SK-N-SH (cell line): ENCODE measurements at regions not wholly inside any gene's neighbourhood (a gene's known extent, or its start where the extent isn't known, plus 50 kb on each side); places are given as distances from the start of the nearest gene placed in this dataset.

Source experiments
- CTCF ChIA-PET: fragments of 300-600, 350-600 bp; formaldehyde crosslinking; extraction: SDS; loops from one replicate; lab custom pipeline; 2021; lab: Yijun Ruan, JAX
- POLR2A ChIA-PET: fragments of 350-600 bp; sonication (Branson Sonifier 250); formaldehyde crosslinking; extraction: SDS; loops from one replicate; lab custom pipeline; 2020; ENCODE audit warnings: antibody characterized with exemption, inconsistent platforms; lab: Yijun Ruan, JAX
- DNase-seq: peaks from one replicate; pipeline ENCODE4 v3.0.0; 2012
- H2AFZ ChIP-seq: fragments of 200-600 bp; sonication (generic); 2 replicates; pipeline ENCODE4 v1.8.1; 2016; ENCODE audit warnings: antibody characterized with exemption, mild to moderate bottlenecking, low read depth
- H3F3A ChIP-seq: fragments of 200-600 bp; sonication (generic); replicated peaks from 2 replicates; pipeline ENCODE3; 2016; ENCODE audit warnings: antibody characterized with exemption, mild to moderate bottlenecking; ENCODE audit not compliant: insufficient read depth
- H3K27ac ChIP-seq, 2 experiments: fragments of 200-500 bp in 1 of 2; fragments of 200-600 bp in 1 of 2; sonication (Bioruptor generic) in 1 of 2; sonication (generic), shearing (Covaris generic) in 1 of 2; 2 replicates each; pipeline versions ENCODE4 v1.5.1 to v1.6.1; 2014 to 2016; ENCODE audit warnings: low read depth in 2 of 2, inconsistent platforms in 1 of 2, low read length in 1 of 2, mild to moderate bottlenecking in 1 of 2, mixed read lengths in 1 of 2
- H3K27me3 ChIP-seq: fragments of 200-600 bp; sonication (generic), shearing (Covaris generic); 2 replicates; pipeline ENCODE4 v1.6.1; 2016; ENCODE audit warnings: mixed run types; ENCODE audit not compliant: insufficient read depth
- H3K36me3 ChIP-seq, 2 experiments: fragments of 200-500 bp in 1 of 2; fragments of 200-600 bp in 1 of 2; sonication (Bioruptor generic) in 1 of 2; sonication (generic) in 1 of 2; replicated peaks in 1 of 2; 2 replicates each; pipeline versions ENCODE3 to v1.5.1; 2014 to 2016; ENCODE audit warnings: low read length in 1 of 2, mild to moderate bottlenecking in 1 of 2; ENCODE audit not compliant: insufficient read depth in 2 of 2, control insufficient read depth in 1 of 2
- H3K4me1 ChIP-seq, 2 experiments: fragments of 200-500 bp in 1 of 2; fragments of 200-600 bp in 1 of 2; sonication (Bioruptor generic) in 1 of 2; sonication (generic), shearing (Covaris generic) in 1 of 2; 2 replicates each; pipeline versions ENCODE4 v1.5.1 to v1.6.1; 2014 to 2016; ENCODE audit warnings: low read depth in 1 of 2, low read length in 1 of 2, mixed run types in 1 of 2; ENCODE audit not compliant: insufficient read depth in 2 of 2, control insufficient read depth in 1 of 2
- H3K4me2 ChIP-seq: fragments of 200-600 bp; sonication (generic), shearing (Covaris generic); 2 replicates; pipeline ENCODE4 v1.6.1; 2017; ENCODE audit warnings: mixed run types
- H3K4me3 ChIP-seq, 2 experiments: fragments of 200-500 bp in 1 of 2; fragments of 200-600 bp in 1 of 2; sonication (Bioruptor generic) in 1 of 2; sonication (generic), shearing (Covaris generic) in 1 of 2; 2 replicates each; pipeline versions ENCODE4 v1.5.1 to v1.8.1; 2014 to 2016; ENCODE audit warnings: low read depth in 2 of 2, inconsistent platforms in 1 of 2, low read length in 1 of 2, mild to moderate bottlenecking in 1 of 2, mixed read lengths in 1 of 2, moderate library complexity in 1 of 2
- H3K79me2 ChIP-seq: fragments of 200-600 bp; sonication (generic); 2 replicates; pipeline ENCODE4 v1.8.1; 2017; ENCODE audit warnings: mild to moderate bottlenecking; ENCODE audit not compliant: insufficient read depth
- H3K9ac ChIP-seq: fragments of 200-600 bp; sonication (generic); 2 replicates; pipeline ENCODE4 v1.6.1; 2017; ENCODE audit warnings: mixed run types
- H3K9me2 ChIP-seq: fragments of 200-600 bp; sonication (generic); 2 replicates; pipeline ENCODE4 v1.6.1; 2017; ENCODE audit warnings: mixed run types
- H3K9me3 ChIP-seq: fragments of 200-600 bp; sonication (generic); 2 replicates; pipeline ENCODE4 v1.6.1; 2017; ENCODE audit warnings: mixed run types, mild to moderate bottlenecking, moderate library complexity
- H4K20me1 ChIP-seq: fragments of 200-600 bp; sonication (generic); 2 replicates; pipeline ENCODE4 v1.6.1; 2017; ENCODE audit warnings: mild to moderate bottlenecking, mixed run types; ENCODE audit not compliant: insufficient read depth
- ELF1 ChIP-seq: IDR thresholded peaks from 2 replicates; pipeline ENCODE4 v1.4.0; 2012
- EP300 ChIP-seq, 2 experiments: IDR thresholded peaks; 2 replicates each; pipeline versions ENCODE4 v1.4.0 to v1.6.1; 2012; ENCODE audit warnings: borderline replicate concordance in 1 of 2, low read depth in 1 of 2, low read length in 1 of 2
- EZH2phosphoT487 ChIP-seq: fragments of 200-600 bp; sonication (generic); IDR thresholded peaks from 2 replicates; pipeline ENCODE4 v1.6.1; 2017; ENCODE audit warnings: low read depth, mixed run types, mild to moderate bottlenecking, antibody characterized with exemption, moderate library complexity, borderline replicate concordance
- GABPA ChIP-seq: IDR thresholded peaks from 2 replicates; pipeline ENCODE4 v1.4.0; 2012; ENCODE audit warnings: low read depth, mild to moderate bottlenecking
- JUND ChIP-seq: IDR thresholded peaks from 2 replicates; pipeline ENCODE4 v1.4.0; 2012
- NRF1 ChIP-seq: IDR thresholded peaks from 2 replicates; pipeline ENCODE4 v1.6.1; 2012; ENCODE audit warnings: low read depth, mild to moderate bottlenecking, low read length
- RAD21 ChIP-seq: IDR thresholded peaks from 2 replicates; pipeline ENCODE4 v1.6.1; 2012; ENCODE audit warnings: mild to moderate bottlenecking, low read length
- SIN3A ChIP-seq: IDR thresholded peaks from 2 replicates; pipeline ENCODE4 v1.6.1; 2012; ENCODE audit warnings: low read depth, mild to moderate bottlenecking, low read length, moderate library complexity, borderline replicate concordance
- TCF12 ChIP-seq: IDR thresholded peaks from 2 replicates; pipeline ENCODE4 v1.4.0; 2012
- TEAD4 ChIP-seq: IDR thresholded peaks from 2 replicates; pipeline ENCODE4 v1.4.0; 2012; ENCODE audit warnings: mild to moderate bottlenecking, borderline replicate concordance; ENCODE audit not compliant: insufficient read depth
- WGBS: methylation state at CpG from one replicate; pipeline ENCODE4 v1.1.6; 2017; ENCODE audit warnings: low lambda C conversion rate; 5-methylcytosine and 5-hydroxymethylcytosine counted together
- TF ChIP-seq, protein P1 (sequence below): IDR thresholded peaks from 2 replicates; pipeline ENCODE4 v1.6.1; 2012; ENCODE audit warnings: mild to moderate bottlenecking, low read depth, low read length, moderate library complexity
- TF ChIP-seq, protein P2 (sequence below): fragments of 150-350 bp; IDR thresholded peaks from 2 replicates; pipeline ENCODE4 v1.6.1; 2017; ENCODE audit warnings: antibody characterized with exemption, low read length, low read depth, borderline replicate concordance
- TF ChIP-seq, protein P3 (sequence below): IDR thresholded peaks from 2 replicates; pipeline ENCODE4; 2012

DNA sequence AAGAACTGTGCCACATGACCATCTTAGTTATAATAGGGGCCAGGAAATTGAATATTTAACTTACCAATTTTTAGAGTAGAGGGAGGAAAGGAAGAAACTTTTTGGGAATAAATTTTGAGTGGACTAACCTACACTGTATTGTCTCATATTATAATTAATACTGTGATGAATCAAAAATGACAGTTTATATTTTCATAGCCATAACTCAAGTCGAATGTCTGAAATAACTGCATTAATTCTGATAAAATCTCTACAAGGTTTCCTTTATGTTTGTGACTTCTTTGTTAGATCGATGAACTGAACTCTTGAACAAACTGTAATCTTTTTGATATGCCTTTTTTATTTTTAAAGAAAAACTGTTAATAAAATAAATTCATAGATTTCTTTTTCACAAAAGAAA, 132.8 kb upstream of the DPH6 start:
- no peak for DNase-seq
- H3K36me3 ChIP-seq: no peaks in the 10 kb centered on the region
- H3K4me2 ChIP-seq: no peak overlapping the region
- 15% methylated on average over 2 of the region's 2 CpGs for WGBS
- ChIA-PET POLR2A (no interaction called here), CTCF (interaction anchor here (1.1 kb wide), 1 partner anchor 18 kb away, joined by 3 read pairs; no protein-coding TSS in a partner anchor)
- H3K79me2 ChIP-seq: no peaks in the 10 kb centered on the region
- no peaks in the 10 kb centered on the region for H3K9me2 ChIP-seq
- H4K20me1 ChIP-seq: no peaks in the 10 kb centered on the region
- H3K9ac ChIP-seq: no peak overlapping the region
- no peaks in the 10 kb centered on the region for H3K27me3 ChIP-seq
- no peaks in the 10 kb centered on the region for H3K9me3 ChIP-seq
- H3K27ac ChIP-seq: 0 out of 4 replicates have a peak overlapping the region, but pooled peaks of 1 of the 2 experiments have one; percentile 22
- H3K4me1 ChIP-seq: peaks cover 6 to 13% of the 10 kb centered on the region in 2 experiments; a peak in 3 of 4 replicates
- no peak overlapping the region for H2AFZ ChIP-seq
- TF ChIP-seq RAD21 (no peak), JUND (no peak), SIN3A (no peak), ELF1 (no peak), EP300 (IDR thresholded peaks at IDR 0.05; ENCODE audit: borderline replicate concordance in 1 of 2, low read depth in 1 of 2, low read length in 1 of 2) (0 out of 4 replicates have a peak, but pooled peaks of 1 of the 2 experiments have one; percentile 21), TCF12 (peak; percentile 8; the same call in 1 of the 2 replicates), GABPA (no peak), TEAD4 (no peak), EZH2phosphoT487 (no peak), NRF1 (no peak)
- TF ChIP-seq, protein P1, sequence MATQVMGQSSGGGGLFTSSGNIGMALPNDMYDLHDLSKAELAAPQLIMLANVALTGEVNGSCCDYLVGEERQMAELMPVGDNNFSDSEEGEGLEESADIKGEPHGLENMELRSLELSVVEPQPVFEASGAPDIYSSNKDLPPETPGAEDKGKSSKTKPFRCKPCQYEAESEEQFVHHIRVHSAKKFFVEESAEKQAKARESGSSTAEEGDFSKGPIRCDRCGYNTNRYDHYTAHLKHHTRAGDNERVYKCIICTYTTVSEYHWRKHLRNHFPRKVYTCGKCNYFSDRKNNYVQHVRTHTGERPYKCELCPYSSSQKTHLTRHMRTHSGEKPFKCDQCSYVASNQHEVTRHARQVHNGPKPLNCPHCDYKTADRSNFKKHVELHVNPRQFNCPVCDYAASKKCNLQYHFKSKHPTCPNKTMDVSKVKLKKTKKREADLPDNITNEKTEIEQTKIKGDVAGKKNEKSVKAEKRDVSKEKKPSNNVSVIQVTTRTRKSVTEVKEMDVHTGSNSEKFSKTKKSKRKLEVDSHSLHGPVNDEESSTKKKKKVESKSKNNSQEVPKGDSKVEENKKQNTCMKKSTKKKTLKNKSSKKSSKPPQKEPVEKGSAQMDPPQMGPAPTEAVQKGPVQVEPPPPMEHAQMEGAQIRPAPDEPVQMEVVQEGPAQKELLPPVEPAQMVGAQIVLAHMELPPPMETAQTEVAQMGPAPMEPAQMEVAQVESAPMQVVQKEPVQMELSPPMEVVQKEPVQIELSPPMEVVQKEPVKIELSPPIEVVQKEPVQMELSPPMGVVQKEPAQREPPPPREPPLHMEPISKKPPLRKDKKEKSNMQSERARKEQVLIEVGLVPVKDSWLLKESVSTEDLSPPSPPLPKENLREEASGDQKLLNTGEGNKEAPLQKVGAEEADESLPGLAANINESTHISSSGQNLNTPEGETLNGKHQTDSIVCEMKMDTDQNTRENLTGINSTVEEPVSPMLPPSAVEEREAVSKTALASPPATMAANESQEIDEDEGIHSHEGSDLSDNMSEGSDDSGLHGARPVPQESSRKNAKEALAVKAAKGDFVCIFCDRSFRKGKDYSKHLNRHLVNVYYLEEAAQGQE: no peak
- TF ChIP-seq, protein P2, sequence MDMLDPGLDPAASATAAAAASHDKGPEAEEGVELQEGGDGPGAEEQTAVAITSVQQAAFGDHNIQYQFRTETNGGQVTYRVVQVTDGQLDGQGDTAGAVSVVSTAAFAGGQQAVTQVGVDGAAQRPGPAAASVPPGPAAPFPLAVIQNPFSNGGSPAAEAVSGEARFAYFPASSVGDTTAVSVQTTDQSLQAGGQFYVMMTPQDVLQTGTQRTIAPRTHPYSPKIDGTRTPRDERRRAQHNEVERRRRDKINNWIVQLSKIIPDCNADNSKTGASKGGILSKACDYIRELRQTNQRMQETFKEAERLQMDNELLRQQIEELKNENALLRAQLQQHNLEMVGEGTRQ: no peak
- TF ChIP-seq, protein P3, sequence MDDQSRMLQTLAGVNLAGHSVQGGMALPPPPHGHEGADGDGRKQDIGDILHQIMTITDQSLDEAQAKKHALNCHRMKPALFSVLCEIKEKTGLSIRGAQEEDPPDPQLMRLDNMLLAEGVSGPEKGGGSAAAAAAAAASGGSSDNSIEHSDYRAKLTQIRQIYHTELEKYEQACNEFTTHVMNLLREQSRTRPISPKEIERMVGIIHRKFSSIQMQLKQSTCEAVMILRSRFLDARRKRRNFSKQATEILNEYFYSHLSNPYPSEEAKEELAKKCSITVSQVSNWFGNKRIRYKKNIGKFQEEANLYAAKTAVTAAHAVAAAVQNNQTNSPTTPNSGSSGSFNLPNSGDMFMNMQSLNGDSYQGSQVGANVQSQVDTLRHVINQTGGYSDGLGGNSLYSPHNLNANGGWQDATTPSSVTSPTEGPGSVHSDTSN: peak; percentile 52
- peaks cover 2% of the 10 kb centered on the region for H3F3A ChIP-seq
- H3K4me3 ChIP-seq: no peak overlapping the region
